Left cardiac atrium (tissue), 4 donors: ENCODE measurements at regions not wholly inside any gene's neighbourhood (a gene's known extent, or its start where the extent isn't known, plus 50 kb on each side); places are given as distances from the start of the nearest gene placed in this dataset.

ENCODE experiments used
- ATAC-seq, 2 donors: fragments of 200-7000 bp; cut with Tn5 transposase; one replicate each; pipeline ENCODE4 v1.9.1; 2020; ENCODE audit warnings: mild to moderate bottlenecking in 2 of 2, moderate library complexity in 2 of 2
- DNase-seq: peaks from one replicate; pipeline ENCODE4 v3.0.0-alpha.2; 2020
- intact Hi-C, 2 donors: fragments of 100-400 bp; cut with DNase I; formaldehyde crosslinking; loops; one replicate each; pipeline versions ENCODE4 v1.14.1 to v1.15.1; 2022 to 2023
- donor health status: DM: no; HTN: yes; CAD: no.
- donor health status: DM: no; HTN: yes; CAD: no; lungs with severe emphysema.
- donor health status: DM: yes; HTN: yes; CAD: no.
- donor health status: Dilated cardiomyopathy.

DNA sequence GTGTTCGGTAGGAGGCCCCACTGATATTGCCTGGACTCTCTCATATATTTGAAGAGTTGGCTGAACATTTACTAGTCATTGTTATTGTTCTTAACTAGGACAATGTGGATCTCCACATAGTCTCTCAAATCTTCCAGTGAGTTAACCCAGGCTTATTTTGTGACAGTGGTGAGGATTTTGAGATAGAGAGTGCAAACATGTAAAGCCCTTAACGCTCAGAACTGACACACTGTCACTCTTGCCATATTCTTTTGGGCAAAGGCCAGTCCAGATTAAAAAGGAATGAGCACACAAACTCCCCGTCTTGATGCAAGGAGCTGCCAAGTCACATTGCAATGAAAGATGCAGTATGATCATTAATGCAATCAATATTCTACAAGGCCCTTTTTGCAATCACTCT lies 431.9 kb upstream of the AZI2 start:
- no peak for ATAC-seq

DNA sequence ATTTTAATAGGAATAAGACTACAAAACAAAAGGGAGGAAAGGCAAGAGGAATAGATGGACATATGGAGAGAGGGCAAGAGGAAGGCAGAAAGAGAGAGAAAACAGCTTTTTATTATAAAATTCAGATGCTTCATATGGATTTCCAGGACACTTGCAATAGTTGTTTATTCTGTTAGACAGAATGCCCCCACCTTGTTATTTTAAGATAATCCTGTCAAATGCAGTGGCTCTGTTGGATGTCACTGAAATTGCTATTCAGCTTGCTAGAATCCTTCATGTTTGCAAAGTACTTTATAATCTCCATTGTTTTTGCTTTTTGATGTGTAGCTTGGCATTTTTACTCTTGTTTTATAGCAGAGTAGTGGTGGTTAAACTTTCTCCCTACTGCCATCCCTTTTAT lies 432.4 kb upstream of the AZI2 start:
- no peak for ATAC-seq
- intact Hi-C loops, result no loop called here
- no peak for DNase-seq

More for the DNA sequence above, 431.9 kb upstream of the AZI2 start:
- DNase-seq, result no peak
- intact Hi-C loops, result no loop called here

DNA sequence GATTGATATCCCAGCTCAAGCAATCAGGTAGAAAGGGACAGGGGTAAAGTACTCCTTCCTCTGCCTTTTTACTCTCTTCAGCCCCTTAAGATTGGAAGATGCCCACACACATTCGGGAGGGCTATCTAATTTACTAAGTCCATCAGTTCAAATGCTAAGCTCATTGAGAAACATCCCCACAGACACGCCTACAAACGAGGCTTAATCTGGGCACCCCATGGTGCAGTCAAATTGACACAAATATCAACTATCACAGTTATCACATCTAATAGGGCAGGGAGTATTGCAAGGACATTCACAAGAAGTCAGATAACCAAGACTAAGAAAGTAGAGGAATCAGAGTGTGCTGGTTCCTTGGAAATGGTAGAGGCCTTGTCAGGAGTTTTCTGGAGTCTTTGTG lies 437.8 kb upstream of the AZI2 start:
- DNase-seq, result no peak
- no peak for ATAC-seq
- intact Hi-C loops, result no loop called here

DNA sequence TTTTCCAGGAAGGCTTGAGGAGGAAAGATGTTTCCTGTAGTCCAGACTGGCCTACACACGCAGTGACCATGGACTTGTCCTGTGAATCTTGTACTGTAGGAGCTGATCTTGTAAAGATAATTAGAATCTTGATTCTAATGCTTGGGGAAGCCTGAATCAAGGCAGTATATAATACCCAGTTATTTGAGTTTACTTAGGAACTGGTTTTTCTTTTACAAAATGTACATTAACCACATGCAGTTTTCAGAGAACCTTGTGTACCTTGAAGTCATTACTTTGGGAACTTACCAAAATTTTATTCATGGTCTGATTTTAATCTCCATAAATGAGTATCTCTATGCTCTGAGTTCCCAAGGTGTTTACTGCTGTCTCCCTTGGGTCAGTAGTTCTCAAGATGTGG lies 439.9 kb upstream of the AZI2 start:
- DNase-seq (no peak), ATAC-seq (no peak)
- intact Hi-C loops, result no loop called here

DNA sequence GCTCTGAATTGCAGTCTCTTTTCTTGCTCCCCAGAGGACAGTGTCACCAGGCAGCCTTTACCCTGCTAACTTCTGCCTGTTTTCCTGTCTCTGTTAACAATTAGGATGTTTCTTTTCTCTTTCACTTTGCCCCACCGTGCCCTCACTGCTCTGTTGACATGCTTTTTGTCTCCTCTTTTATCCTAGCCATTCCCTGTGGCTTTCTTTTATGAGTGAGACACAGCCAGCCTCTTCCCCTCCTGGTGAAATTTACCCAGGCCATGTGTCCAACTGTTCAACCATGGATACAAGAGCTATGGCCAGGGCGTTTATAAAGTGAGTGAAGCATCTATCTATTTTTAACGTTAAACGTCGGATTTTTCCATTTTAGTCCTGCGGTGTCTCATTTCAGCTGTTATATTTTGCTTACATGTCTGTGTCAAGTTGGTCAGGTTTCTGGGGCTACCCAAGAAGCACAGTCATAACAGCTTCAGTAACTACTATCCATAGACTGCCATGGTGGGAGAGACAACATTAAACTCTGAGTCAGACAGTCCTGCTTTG lies 443.2 kb upstream of the AZI2 start:
- ATAC-seq, result no peak
- no peak for DNase-seq
- intact Hi-C loops, result no loop called here

DNA sequence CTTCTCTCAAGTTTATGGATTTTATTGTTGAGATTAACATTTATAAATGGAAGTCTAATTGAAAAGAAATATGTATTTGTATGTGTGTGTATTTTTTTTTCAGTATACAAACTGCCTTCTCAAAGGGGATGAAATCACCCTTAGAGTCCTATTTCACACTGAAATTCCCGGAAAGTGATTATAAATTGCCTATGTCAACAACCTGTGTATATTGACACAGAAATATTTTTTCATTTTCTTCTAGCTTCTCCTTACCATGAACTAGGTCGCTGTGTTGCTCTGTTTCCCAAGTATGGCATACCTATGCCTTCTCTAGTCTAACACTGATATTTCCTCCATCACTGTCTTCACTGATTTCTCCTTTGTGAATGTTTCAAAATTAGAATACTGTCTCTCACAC lies 444.0 kb upstream of the AZI2 start:
- DNase-seq (no peak), ATAC-seq (no peak)
- intact Hi-C loops, result no loop called here

DNA sequence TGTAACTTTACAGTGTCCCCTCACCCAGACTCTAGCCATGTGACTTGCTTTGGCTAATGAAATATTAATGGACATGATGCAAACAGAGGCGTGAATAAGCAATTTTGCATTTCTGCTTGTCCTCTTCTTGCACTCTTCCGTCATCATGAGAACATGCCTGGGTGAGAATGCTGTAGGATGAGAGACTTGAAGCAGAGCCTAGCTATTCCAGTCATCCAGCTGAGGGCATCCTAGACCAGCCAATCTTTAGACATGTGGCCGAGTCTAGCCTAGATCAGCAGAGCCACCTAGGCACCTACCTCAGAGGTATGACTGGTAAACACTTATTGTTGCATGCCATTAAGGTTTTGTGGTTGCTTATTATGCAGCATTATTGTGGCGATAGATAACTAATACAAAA lies 450.5 kb upstream of the AZI2 start:
- no peak for DNase-seq
- ATAC-seq, result no peak
- intact Hi-C loops, result no loop called here

DNA sequence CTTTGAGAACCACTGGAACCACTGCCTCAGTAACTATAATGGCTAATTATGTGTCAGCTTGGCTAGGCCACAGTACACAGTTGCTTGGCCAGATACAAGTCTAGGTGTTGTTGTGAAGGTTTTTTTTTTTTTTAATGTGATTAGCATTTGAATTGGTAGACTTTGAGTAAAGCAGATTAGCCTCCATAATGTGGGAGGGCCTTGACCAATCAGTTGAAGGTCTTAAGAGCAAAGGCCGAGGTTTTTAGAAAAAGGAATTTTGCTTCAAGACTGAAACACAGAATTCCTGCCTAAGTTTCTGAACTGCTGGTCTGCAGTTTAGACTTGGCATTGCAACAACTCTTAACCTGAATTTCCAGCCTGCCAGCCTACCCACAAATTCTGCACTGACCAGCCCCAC lies 451.6 kb upstream of the AZI2 start:
- intact Hi-C loops, result no loop called here
- ATAC-seq (no peak), DNase-seq (no peak)

DNA sequence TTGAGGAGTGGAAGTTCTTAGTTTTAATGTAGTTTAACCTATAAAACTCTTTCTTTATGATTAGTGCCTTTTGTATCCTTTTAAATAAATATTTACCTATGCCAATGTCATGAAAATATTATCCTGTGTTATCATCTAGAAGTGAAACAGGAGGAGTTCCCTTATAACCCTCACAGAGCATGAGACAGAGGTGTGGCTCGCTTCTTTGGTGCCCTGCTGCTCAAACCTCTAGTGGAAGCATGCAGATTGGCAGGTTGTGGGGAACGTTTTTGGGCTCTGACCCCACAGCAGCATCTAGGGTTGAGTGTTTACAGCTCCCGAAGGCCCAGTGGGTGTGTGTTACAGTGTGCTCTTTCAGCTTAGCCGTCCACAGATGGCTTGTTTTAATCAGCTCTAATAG lies 459.4 kb upstream of the AZI2 start:
- intact Hi-C loops, result no loop called here
- ATAC-seq, result no peak

DNA sequence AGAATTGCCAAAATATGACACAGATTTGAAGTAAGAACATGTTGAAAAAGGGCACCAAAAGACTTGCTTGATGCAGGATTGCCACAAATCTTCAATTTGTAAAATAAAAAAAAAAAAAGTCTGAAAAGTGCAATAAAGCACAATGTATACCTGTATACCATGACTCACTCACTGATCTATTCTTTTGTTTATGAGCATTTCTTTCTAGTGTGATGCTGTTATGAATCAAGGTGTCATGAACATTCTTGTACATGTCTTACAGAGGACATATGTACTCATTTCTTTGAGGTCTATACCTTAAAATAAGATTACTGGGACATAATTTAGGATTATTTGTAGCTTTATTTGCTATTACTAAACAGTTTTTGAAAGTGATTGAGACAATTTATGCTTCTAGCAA lies 464.9 kb upstream of the RBMS3 start:
- DNase-seq (no peak), ATAC-seq (no peak)
- intact Hi-C loops, result no loop called here

More for the DNA sequence above, 459.4 kb upstream of the AZI2 start:
- DNase-seq, result no peak

DNA sequence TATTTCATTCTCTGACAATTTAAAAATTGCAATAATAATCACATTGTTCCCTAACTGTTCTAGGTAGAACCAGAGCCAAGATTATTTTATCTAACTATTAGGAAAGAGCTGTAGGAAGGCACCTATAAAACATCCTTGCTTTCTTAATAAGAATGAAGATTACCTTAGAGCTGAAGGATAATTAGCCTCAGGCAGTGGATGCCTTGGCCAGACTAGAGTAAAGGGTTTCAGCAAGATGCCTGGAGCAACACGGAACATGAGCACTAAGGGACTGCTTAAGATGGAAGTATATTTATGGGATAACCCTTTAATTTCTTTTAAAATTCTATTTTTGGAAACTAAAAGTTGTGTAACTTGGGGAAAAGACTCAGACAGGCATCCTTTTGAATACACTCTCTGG lies 456.6 kb upstream of the RBMS3 start:
- ATAC-seq, result no peak
- intact Hi-C loops, result no loop called here

DNA sequence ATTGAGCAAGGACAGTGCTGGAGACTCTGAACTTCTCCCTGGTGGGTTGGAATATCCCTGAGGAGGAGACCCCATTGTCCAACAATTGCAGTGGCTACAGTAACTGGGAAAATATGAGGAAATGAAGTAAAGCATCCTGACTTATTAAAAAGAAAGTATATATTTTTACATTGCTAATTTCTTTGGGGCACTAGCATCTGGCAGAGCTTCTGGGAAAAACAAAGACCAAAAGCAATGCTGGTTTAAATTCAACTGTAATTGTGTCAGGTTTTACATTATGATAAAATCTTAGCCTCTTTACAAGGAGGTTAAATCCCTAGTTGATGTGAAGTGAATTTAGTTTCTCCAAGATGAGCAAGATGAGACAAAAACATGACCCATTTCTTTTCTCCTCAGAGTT lies 454.0 kb upstream of the RBMS3 start:
- DNase-seq (no peak), ATAC-seq (no peak)
- intact Hi-C loops, result no loop called here

More for the DNA sequence above, 456.6 kb upstream of the RBMS3 start:
- DNase-seq, result no peak

DNA sequence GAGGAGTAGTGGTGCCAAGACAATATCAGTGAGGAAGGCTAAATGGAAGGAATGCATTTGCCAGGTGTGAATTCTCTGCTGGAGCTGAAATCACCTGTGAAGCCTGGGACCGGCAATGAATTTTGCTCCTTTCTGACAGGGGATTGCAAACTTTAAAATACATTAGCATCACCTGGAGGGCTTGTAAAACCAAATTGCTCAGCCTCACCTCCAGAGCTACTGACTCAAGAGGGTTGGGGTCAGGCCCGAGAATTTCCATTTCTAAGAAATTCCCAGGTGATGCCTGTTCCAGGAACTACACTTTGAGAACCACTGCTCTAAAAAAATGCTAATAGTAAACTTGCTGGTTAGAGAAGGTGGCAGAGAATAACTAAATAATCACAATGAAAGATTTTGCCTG lies 445.6 kb upstream of the RBMS3 start:
- ATAC-seq (no peak), DNase-seq (no peak)
- intact Hi-C loops, result no loop called here

DNA sequence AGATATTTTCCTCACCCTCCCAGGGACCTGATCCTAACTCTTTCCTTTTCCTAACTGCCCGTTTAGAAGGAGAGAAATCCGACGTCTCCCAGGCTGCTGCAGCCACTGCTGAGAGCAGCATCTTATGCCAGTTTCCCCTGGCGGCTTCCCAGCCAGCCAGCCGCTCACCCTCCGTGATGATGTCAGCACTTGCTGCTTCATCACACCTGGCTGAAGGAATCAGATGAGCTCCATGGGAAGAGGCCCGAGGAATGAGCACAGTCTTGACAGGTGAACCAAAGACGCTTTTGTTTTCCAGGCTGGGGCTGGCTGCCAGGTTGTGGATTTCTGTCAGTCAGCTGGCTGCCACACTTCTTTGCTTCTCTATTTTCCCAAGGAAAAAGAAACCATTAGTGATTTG lies 445.1 kb upstream of the RBMS3 start:
- ATAC-seq (peak in 1 of 2 donors; percentile 70), DNase-seq (no peak)
- intact Hi-C loops, result no loop called here

DNA sequence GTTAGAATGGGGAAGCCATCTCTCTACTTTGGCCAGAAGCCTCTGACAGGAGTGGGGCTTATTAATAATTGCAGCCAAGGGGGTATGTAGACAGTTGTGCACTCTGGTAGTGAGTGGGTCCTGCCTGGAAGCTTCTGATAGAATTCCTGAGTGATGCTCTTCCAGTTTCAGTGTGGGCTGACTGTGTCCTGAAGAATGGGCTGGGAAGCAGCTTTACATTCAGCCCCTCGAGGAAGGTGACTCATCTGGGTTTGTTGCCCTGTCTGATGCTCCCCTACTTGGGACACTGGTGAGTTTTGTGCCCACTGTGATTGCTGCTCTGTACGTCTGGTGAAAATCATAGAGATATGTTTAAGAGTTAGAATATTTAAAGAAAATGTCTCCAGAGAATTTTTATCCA lies 444.7 kb upstream of the RBMS3 start:
- no peak for ATAC-seq
- intact Hi-C loops, result no loop called here
- no peak for DNase-seq

DNA sequence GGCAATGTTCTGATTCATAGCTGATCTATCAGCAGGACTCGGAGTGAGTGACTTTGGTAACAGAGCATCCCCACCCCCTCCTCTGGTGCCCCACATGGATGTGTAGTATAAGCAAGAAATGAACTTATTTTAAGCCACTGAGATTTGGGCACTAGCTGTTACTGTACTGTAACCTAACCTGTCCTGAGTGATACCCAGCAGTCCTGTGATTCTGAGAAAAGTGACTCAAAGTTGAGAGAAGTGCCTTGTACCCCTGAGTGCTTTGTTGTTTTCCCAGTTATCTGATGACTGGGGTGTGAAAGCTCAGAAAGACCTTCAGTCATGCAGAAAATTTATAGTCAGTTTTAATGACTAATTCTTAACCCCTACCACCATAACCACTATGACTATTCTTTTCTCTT lies 439.9 kb upstream of the RBMS3 start:
- no peak for DNase-seq
- no peak for ATAC-seq
- intact Hi-C loops, result no loop called here

DNA sequence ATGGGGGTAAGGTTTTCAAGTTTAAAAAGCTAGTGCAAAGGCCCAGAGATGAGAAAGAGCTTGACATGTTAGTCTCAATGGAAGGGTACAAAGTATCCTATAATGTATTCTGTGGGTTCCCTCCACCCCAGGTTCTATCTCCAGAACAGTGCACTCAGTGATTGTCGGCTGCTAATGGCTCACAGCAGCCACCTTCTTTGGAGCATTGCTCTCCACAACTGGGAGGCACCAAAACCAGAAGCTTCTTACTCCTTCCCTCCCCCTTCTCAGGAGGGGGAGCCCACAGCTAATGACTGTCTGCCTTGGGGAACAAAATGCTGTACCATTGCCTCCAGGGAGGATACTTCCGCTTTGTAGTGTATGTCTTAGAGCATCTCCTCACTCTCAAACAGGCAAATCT lies 439.4 kb upstream of the RBMS3 start:
- ATAC-seq (no peak), DNase-seq (no peak)
- intact Hi-C loops, result no loop called here

DNA sequence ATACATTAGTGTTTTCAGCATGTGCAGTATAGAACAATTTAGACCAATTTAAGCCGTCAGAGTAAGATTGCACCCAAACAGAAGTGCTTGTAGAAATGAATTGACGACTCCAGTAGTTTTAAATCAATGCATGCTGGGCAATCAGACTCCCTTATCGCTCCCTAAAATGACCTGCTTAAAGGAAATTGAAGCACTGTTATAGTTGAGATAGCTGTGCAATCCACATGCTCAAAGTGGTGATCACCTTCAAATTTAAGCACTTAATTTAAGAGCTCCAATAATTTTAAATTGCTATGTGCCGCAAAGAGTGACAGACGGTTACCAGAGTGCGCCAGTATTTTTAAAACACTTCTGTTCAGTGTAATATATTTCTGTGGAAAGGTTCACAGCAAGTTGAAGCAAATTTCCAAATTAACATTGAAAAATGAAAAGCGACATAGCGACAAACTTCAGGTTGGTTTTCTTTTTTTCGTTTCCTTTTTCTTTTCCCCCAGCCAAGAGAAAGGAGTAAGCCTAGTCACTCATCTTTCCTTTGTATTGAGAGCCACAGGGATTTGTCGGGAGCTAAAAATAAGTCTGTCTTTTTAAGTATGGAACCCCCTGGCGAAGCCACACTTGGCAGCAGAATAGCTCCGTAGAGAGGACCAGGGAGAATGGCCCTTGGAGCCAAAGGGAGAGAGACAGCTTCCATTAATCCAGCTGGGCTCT lies 436.4 kb upstream of the RBMS3 start:
- intact Hi-C loops, result no loop called here
- no peak for DNase-seq
- no peak for ATAC-seq

DNA sequence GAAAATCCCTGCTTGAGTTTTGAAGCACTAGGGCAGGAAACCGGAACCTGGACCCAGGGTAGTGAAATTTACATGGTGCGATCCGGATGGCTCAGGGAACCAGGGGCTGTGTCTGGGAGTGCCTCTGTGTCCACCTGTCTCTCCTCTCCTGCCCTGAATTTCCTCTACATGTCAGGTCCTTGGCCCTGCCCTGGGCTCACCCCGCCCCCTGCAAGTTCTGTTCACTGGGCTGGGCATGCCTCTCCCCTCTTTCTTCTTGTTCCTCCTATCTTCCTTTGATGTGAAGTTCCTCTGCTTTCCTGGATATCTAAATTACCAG lies 435.9 kb upstream of the RBMS3 start:
- intact Hi-C loops, result no loop called here
- no peak for ATAC-seq
- DNase-seq, result no peak

DNA sequence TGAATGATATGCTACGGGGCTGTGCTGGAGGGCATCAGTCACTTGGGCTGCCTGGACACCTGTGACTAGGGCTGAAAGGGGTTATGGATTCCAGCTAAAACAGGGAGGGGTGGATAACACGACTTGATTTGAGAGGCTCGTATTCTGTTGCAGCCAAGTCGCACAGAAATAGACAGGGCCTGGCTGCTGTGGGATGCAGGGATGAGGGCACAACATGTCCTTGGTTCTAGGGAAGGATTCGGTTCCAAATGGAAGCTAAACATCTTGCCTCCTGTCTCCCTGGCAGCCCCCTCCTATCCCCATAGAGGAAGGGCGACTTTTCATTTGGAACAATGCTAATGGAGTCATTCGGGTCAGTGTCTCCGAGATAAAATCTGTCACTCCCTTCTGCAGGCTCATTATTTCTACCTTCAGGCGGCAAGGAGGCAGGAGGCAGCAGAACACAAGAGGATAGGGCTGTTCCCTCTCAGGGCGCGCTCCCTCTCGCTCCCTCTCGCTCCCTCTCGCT lies 433.8 kb upstream of the RBMS3 start:
- DNase-seq, result no peak
- no peak for ATAC-seq
- intact Hi-C loops, result no loop called here

DNA sequence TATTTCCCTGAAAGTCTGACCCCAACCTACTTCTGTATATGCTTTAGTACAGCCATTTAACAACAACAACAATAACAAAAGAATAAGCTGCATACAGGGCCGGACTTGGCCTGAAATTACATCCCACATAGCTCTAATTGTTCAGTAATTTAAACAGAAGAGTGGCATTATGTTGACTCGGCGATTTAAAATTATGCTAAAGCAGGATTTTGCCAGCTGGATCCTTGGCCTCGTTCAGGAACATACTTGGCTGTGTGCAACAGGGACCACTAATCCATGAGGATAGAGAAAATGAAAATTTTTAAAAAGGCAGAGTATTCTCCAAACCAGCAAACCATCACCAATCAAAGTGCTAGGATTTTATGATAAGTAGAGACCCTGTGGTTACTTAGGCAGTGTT lies 433.1 kb upstream of the RBMS3 start:
- ATAC-seq (no peak), DNase-seq (no peak)
- intact Hi-C loops, result no loop called here

DNA sequence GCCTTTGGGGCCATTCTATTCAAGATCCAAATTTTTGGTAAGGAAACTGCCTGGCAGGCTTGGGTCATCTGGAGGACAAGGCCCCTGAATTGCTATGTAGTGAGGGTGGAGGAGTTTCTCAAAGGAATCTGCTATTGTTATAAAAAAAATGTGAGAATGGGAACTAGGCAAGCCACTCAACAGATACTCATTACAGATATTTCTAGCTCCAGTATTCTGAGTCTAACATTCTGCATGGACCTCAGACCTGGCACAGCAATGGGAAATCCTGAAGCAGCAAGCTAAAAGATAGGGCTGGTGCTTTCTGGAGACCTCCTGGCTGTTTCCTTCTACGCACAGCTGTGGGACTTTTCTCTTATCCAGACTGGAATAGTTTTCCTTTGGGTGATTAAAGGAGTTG lies 430.7 kb upstream of the RBMS3 start:
- peak; percentile 46 for DNase-seq
- peak; percentile 47 to 52 for ATAC-seq
- intact Hi-C loops, result no loop called here
